Uterus (tissue), 2 donors: ENCODE measurements at regions not wholly inside any gene's neighbourhood (a gene's known extent, or its start where the extent isn't known, plus 50 kb on each side); places are given as distances from the start of the nearest gene placed in this dataset.

Experiments
- POLR2A ChIP-seq, 2 donors: fragments of 450-650 bp; IDR thresholded peaks; one replicate each; pipeline ENCODE4 v1.6.1; 2016; ENCODE audit warnings: antibody characterized with exemption in 2 of 2, mild to moderate bottlenecking in 1 of 2, moderate library complexity in 1 of 2
- TF ChIP-seq, protein P1 (sequence below), 4 experiments: fragments of 200-600 bp in 2 of 4; fragments of 450-650 bp in 2 of 4; sonication (generic) in 2 of 4; IDR thresholded peaks; one replicate each; pipeline ENCODE4 v1.5.1; 2016 to 2019; ENCODE audit warnings: antibody characterized with exemption in 4 of 4, mild to moderate bottlenecking in 2 of 4, moderate library complexity in 1 of 4

GRCh38 chr21:25416669-25417068 is 190.6 kb downstream of the MRPL39 start:
- TF ChIP-seq, protein P1, sequence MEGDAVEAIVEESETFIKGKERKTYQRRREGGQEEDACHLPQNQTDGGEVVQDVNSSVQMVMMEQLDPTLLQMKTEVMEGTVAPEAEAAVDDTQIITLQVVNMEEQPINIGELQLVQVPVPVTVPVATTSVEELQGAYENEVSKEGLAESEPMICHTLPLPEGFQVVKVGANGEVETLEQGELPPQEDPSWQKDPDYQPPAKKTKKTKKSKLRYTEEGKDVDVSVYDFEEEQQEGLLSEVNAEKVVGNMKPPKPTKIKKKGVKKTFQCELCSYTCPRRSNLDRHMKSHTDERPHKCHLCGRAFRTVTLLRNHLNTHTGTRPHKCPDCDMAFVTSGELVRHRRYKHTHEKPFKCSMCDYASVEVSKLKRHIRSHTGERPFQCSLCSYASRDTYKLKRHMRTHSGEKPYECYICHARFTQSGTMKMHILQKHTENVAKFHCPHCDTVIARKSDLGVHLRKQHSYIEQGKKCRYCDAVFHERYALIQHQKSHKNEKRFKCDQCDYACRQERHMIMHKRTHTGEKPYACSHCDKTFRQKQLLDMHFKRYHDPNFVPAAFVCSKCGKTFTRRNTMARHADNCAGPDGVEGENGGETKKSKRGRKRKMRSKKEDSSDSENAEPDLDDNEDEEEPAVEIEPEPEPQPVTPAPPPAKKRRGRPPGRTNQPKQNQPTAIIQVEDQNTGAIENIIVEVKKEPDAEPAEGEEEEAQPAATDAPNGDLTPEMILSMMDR (IDR thresholded peaks at IDR 0.05), result no peak
- TF ChIP-seq POLR2A (IDR thresholded peaks at IDR 0.05), result no peak
